CD4-positive, alpha-beta T cell treated with Interleukin-10 for 1 hour (primary cell): ENCODE measurements at regions not wholly inside any gene's neighbourhood (a gene's known extent, or its start where the extent isn't known, plus 50 kb on each side); places are given as distances from the start of the nearest gene placed in this dataset.

Source experiments
- DNase-seq: peaks from one replicate; pipeline ENCODE4 v3.0.0-alpha.2; 2020

GRCh38 chr11:80532633-80533232 is 1091.9 kb upstream of the TENM4 start:
- DNase-seq: no peak

GRCh38 chr11:80529726-80530125 is 1088.9 kb upstream of the TENM4 start:
- no peak for DNase-seq

GRCh38 chr11:80525663-80526405 is 1085.0 kb upstream of the TENM4 start:
- no peak for DNase-seq

- no peak for DNase-seq
Observed at GRCh38 chr11:80524349-80524748, 1083.5 kb upstream of the TENM4 start.

- no peak for DNase-seq
Observed at GRCh38 chr11:80523057-80523456, 1082.2 kb upstream of the TENM4 start.

GRCh38 chr11:80521592-80521991 is 1080.8 kb upstream of the TENM4 start:
- no peak for DNase-seq

- DNase-seq: no peak
Observed at GRCh38 chr11:80520507-80520887, 1079.7 kb upstream of the TENM4 start.

- DNase-seq: no peak
Observed at GRCh38 chr11:80519596-80520506, 1079.0 kb upstream of the TENM4 start.

GRCh38 chr11:80517701-80518100 is 1076.9 kb upstream of the TENM4 start:
- DNase-seq: no peak

GRCh38 chr11:80515097-80515496 is 1074.3 kb upstream of the TENM4 start:
- no peak for DNase-seq

- DNase-seq: no peak
Observed at GRCh38 chr11:80512491-80512890, 1071.7 kb upstream of the TENM4 start.

GRCh38 chr11:80505771-80506170 is 1064.9 kb upstream of the TENM4 start:
- no peak for DNase-seq

GRCh38 chr11:80503990-80504389 is 1063.2 kb upstream of the TENM4 start:
- no peak for DNase-seq

GRCh38 chr11:80502511-80502910 is 1061.7 kb upstream of the TENM4 start:
- DNase-seq: no peak

GRCh38 chr11:80495116-80495515 is 1054.3 kb upstream of the TENM4 start:
- no peak for DNase-seq

- no peak for DNase-seq
Observed at GRCh38 chr11:80487952-80488351, 1047.1 kb upstream of the TENM4 start.

GRCh38 chr11:80486678-80487077 is 1045.8 kb upstream of the TENM4 start:
- no peak for DNase-seq

GRCh38 chr11:80477178-80477577 is 1036.3 kb upstream of the TENM4 start:
- no peak for DNase-seq

- DNase-seq: no peak
Observed at GRCh38 chr11:80473562-80473961, 1032.7 kb upstream of the TENM4 start.

- DNase-seq: no peak
Observed at GRCh38 chr11:80469871-80470270, 1029.0 kb upstream of the TENM4 start.

GRCh38 chr11:80466570-80466969 is 1025.7 kb upstream of the TENM4 start:
- no peak for DNase-seq

GRCh38 chr11:80462211-80462610 is 1021.4 kb upstream of the TENM4 start:
- DNase-seq: no peak

- DNase-seq: no peak
Observed at GRCh38 chr11:80458376-80458775, 1017.5 kb upstream of the TENM4 start.

- no peak for DNase-seq
Observed at GRCh38 chr11:80457823-80458222, 1017.0 kb upstream of the TENM4 start.
